Astrocyte (in vitro differentiated cells and primary cell): ENCODE measurements at regions not wholly inside any gene's neighbourhood (a gene's known extent, or its start where the extent isn't known, plus 50 kb on each side); places are given as distances from the start of the nearest gene placed in this dataset.

Experiments
- DNase-seq: peaks from one replicate; pipeline ENCODE4 v3.0.0-alpha.2; 2010; ENCODE audit warnings: low read depth
- FAIRE-seq: peaks from 2 replicates; lab custom pipeline; 2011; peaks lifted over from hg19 to GRCh38; lab: Jason Lieb, UNC
- H2AFZ ChIP-seq: 2 replicates; pipeline ENCODE4 v1.6.0; 2012; ENCODE audit warnings: low read depth, low read length, inconsistent platforms
- H3K27ac ChIP-seq: 2 replicates; pipeline ENCODE4 v1.5.1; 2011; ENCODE audit warnings: low read depth, low read length, inconsistent platforms
- H3K27me3 ChIP-seq: 2 replicates; pipeline ENCODE4 v1.6.0; 2011; ENCODE audit warnings: low read length, inconsistent platforms; ENCODE audit not compliant: insufficient read depth
- H3K36me3 ChIP-seq: 2 replicates; pipeline ENCODE4 v1.5.1; 2011; ENCODE audit warnings: low read length, inconsistent platforms; ENCODE audit not compliant: insufficient read depth
- H3K4me1 ChIP-seq: 2 replicates; pipeline ENCODE4 v1.5.1; 2011; ENCODE audit warnings: low read length, inconsistent platforms; ENCODE audit not compliant: insufficient read depth
- H3K4me2 ChIP-seq: 2 replicates; pipeline ENCODE4 v1.6.0; 2012; ENCODE audit warnings: low read length, inconsistent platforms
- H3K4me3 ChIP-seq: 2 replicates; pipeline ENCODE4 v1.5.1; 2011; ENCODE audit warnings: low read depth, mild to moderate bottlenecking, low read length, inconsistent platforms; ENCODE audit not compliant: insufficient read depth
- H3K79me2 ChIP-seq: 2 replicates; pipeline ENCODE4 v1.6.0; 2012; ENCODE audit warnings: mild to moderate bottlenecking, low read length, inconsistent platforms; ENCODE audit not compliant: insufficient read depth
- H3K9ac ChIP-seq: 2 replicates; pipeline ENCODE4 v1.6.0; 2012; ENCODE audit warnings: mild to moderate bottlenecking, low read length, inconsistent platforms
- H3K9me3 ChIP-seq: 2 replicates; pipeline ENCODE4 v1.5.1; 2012; ENCODE audit warnings: low read depth, mild to moderate bottlenecking, low read length, inconsistent platforms; ENCODE audit not compliant: insufficient read depth
- H4K20me1 ChIP-seq: 2 replicates; pipeline ENCODE4 v1.6.0; 2012; ENCODE audit warnings: low read length, inconsistent platforms; ENCODE audit not compliant: insufficient read depth
- H3K27ac Mint-ChIP-seq: one replicate; pipeline ENCODE4 v1.8.0; 2021; ENCODE audit warnings: mild to moderate bottlenecking, mixed read lengths; ENCODE audit not compliant: unreplicated experiment
- H3K27me3 Mint-ChIP-seq: one replicate; pipeline ENCODE4 v1.8.0; 2021; ENCODE audit warnings: low read depth, mixed read lengths; ENCODE audit not compliant: unreplicated experiment
- H3K36me3 Mint-ChIP-seq: one replicate; pipeline ENCODE4 v1.8.0; 2021; ENCODE audit warnings: low read depth, mixed read lengths; ENCODE audit not compliant: unreplicated experiment
- H3K4me1 Mint-ChIP-seq: one replicate; pipeline ENCODE4 v1.8.0; 2021; ENCODE audit warnings: low read depth, mixed read lengths; ENCODE audit not compliant: unreplicated experiment
- H3K4me3 Mint-ChIP-seq: one replicate; pipeline ENCODE4 v1.8.0; 2021; ENCODE audit warnings: mild to moderate bottlenecking, moderate library complexity, mixed read lengths; ENCODE audit not compliant: unreplicated experiment
- H3K9me3 Mint-ChIP-seq: one replicate; pipeline ENCODE4 v1.8.0; 2021; ENCODE audit warnings: mild to moderate bottlenecking, mixed read lengths; ENCODE audit not compliant: unreplicated experiment
- EZH2 ChIP-seq: IDR thresholded peaks from 2 replicates; pipeline ENCODE4 v1.6.1; 2012; ENCODE audit warnings: mild to moderate bottlenecking, low read length, inconsistent platforms; ENCODE audit not compliant: insufficient read depth
- TF ChIP-seq, protein P1 (sequence below): IDR thresholded peaks from 2 replicates; pipeline ENCODE4 v1.5.1; 2011; ENCODE audit warnings: low read depth, mild to moderate bottlenecking, inconsistent platforms, low read length, moderate library complexity; ENCODE audit not compliant: insufficient read depth

DNA sequence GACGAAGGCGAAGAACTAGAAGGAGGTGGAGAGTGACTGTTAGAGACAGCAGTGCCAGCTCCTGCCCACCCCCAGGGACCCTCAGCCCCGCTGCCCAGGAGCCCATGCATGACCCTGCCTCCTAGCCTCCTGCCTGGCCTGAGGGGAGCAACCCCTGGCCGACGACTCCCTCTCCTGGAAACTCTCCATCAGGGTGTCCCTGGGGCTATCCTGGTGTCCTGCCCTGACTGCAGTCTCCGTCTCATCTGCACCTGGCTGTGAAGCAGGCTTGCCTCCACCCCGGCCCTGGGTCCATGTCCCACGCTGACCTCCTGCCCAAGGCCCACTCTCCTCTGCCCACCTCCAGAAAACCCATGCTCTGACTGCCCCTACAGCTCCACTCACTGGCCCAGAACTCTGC is 120.2 kb downstream of the RPIA start:
- DNase-seq, result no peak
- Mint-ChIP-seq H3K9me3 (peaks cover 12% of the 10 kb centered on the region), H3K4me1 (no peaks in the 10 kb centered on the region), H3K4me3 (no peak overlapping the region), H3K27me3 (peaks cover 36% of the 10 kb centered on the region), H3K36me3 (no peaks in the 10 kb centered on the region), H3K27ac (no peak overlapping the region)
- H3K4me1 ChIP-seq, result no peaks in the 10 kb centered on the region
- no peak for TF ChIP-seq EZH2
- TF ChIP-seq, protein P1, sequence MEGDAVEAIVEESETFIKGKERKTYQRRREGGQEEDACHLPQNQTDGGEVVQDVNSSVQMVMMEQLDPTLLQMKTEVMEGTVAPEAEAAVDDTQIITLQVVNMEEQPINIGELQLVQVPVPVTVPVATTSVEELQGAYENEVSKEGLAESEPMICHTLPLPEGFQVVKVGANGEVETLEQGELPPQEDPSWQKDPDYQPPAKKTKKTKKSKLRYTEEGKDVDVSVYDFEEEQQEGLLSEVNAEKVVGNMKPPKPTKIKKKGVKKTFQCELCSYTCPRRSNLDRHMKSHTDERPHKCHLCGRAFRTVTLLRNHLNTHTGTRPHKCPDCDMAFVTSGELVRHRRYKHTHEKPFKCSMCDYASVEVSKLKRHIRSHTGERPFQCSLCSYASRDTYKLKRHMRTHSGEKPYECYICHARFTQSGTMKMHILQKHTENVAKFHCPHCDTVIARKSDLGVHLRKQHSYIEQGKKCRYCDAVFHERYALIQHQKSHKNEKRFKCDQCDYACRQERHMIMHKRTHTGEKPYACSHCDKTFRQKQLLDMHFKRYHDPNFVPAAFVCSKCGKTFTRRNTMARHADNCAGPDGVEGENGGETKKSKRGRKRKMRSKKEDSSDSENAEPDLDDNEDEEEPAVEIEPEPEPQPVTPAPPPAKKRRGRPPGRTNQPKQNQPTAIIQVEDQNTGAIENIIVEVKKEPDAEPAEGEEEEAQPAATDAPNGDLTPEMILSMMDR, result no peak
- no peak overlapping the region for H3K9ac ChIP-seq
- FAIRE-seq, result no peak
- no peaks in the 10 kb centered on the region for H3K9me3 ChIP-seq
- H3K36me3 ChIP-seq, result no peaks in the 10 kb centered on the region
- H4K20me1 ChIP-seq, result no peaks in the 10 kb centered on the region
- H3K27me3 ChIP-seq, result no peaks in the 10 kb centered on the region
- no peak overlapping the region for H3K27ac ChIP-seq
- no peak overlapping the region for H2AFZ ChIP-seq
- H3K79me2 ChIP-seq, result no peaks in the 10 kb centered on the region
- H3K4me2 ChIP-seq, result no peak overlapping the region
- no peak overlapping the region for H3K4me3 ChIP-seq

DNA sequence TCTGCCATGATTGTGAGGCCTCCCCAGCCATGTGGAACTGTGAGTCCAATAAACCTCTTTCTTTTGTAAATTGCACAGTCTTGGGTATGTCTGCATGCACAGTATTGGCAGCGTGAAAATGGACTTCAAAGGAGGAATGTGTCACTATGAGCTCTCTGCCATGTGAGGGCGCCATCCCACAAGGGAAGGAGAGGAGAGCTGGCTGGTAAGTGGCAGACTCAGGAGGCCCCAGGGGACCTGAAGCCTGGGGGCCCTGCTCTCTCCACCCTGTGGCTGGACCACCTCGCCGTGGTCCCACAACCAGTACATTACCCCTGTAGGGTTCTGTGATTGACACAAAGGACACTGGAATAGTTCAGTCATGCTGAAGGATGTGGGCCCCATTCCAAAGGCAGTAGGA is 122.1 kb downstream of the RPIA start:
- Histone ChIP-seq H3K9ac (no peak overlapping the region), H3K36me3 (no peaks in the 10 kb centered on the region), H3K4me1 (no peaks in the 10 kb centered on the region), H3K27ac (no peak overlapping the region), H3K4me2 (no peak overlapping the region), H3K9me3 (no peaks in the 10 kb centered on the region), H2AFZ (no peak overlapping the region), H3K4me3 (no peak overlapping the region), H4K20me1 (no peaks in the 10 kb centered on the region), H3K27me3 (no peaks in the 10 kb centered on the region), H3K79me2 (no peaks in the 10 kb centered on the region)
- no peak overlapping the region for H3K4me3 Mint-ChIP-seq
- H3K9me3 Mint-ChIP-seq, result peaks cover 13% of the 10 kb centered on the region
- peaks cover 28% of the 10 kb centered on the region for H3K27me3 Mint-ChIP-seq
- TF ChIP-seq, protein P1, result no peak
- no peak for TF ChIP-seq EZH2
- no peaks in the 10 kb centered on the region for H3K36me3 Mint-ChIP-seq
- no peak for DNase-seq
- H3K4me1 Mint-ChIP-seq, result no peaks in the 10 kb centered on the region
- H3K27ac Mint-ChIP-seq, result no peak overlapping the region
- FAIRE-seq, result no peak

DNA sequence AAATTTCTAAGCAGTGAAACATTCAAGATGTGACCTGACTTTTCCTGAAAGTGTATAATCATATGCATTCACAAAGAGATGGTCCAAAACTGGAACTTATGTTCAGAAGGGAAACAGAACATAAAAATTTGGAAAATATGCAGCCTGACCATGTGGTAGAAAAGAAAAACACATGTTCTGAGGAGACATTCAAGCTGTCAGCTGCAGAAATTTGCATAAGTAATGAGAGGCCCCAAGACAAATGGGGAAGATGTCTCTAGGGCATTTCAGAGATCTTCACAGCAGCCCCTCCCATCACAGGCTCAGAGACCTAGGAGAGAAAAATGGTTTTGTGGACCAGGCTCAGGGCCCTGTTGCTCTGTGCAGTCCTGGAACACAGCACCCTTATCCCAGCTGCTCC is 123.8 kb downstream of the RPIA start:
- Mint-ChIP-seq H3K27ac (no peak overlapping the region), H3K36me3 (no peaks in the 10 kb centered on the region), H3K27me3 (peaks cover 25% of the 10 kb centered on the region), H3K9me3 (peaks cover 13% of the 10 kb centered on the region), H3K4me3 (no peak overlapping the region), H3K4me1 (no peaks in the 10 kb centered on the region)
- Histone ChIP-seq H3K4me1 (no peaks in the 10 kb centered on the region), H3K9ac (no peak overlapping the region), H3K4me3 (no peak overlapping the region), H2AFZ (no peak overlapping the region), H4K20me1 (no peaks in the 10 kb centered on the region), H3K36me3 (no peaks in the 10 kb centered on the region), H3K9me3 (no peaks in the 10 kb centered on the region), H3K27ac (no peak overlapping the region), H3K4me2 (no peak overlapping the region), H3K79me2 (no peaks in the 10 kb centered on the region), H3K27me3 (no peaks in the 10 kb centered on the region)
- TF ChIP-seq, protein P1, result no peak
- no peak for TF ChIP-seq EZH2
- DNase-seq (no peak), FAIRE-seq (no peak)
